ENCODE measurements at regions not wholly inside any gene's neighbourhood (a gene's known extent, or its start where the extent isn't known, plus 50 kb on each side); places are given as distances from the start of the nearest gene placed in this dataset.
A peak's percentile ranks its signal among the peaks of the same experiment; 100 is the strongest.

DNA sequence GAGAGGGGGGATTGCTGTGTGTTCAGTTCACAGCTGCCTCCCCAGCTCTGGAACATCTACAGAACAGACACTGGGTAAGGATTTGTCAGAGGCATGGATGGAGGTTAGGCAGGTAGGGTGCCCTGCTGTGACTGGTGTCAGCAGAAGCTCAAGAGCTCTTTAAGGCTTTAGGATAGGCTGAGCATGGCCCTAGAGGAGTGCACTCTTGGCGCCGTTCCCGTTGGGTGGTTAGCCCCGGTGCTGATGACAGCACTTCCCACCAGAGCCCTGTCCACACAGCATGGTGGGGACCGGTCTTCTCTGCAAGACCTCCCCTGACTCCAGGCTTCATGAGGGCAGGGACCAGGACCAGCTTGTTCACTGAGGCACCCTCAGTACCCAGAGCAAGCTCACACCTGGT is 262.0 kb downstream of the BMP7 start:
- H3K27me3 Mint-ChIP-seq (ENCODE audit: unreplicated experiment): peaks cover 3% of the 10 kb centered on the region
- DNase-seq: no peak

DNA sequence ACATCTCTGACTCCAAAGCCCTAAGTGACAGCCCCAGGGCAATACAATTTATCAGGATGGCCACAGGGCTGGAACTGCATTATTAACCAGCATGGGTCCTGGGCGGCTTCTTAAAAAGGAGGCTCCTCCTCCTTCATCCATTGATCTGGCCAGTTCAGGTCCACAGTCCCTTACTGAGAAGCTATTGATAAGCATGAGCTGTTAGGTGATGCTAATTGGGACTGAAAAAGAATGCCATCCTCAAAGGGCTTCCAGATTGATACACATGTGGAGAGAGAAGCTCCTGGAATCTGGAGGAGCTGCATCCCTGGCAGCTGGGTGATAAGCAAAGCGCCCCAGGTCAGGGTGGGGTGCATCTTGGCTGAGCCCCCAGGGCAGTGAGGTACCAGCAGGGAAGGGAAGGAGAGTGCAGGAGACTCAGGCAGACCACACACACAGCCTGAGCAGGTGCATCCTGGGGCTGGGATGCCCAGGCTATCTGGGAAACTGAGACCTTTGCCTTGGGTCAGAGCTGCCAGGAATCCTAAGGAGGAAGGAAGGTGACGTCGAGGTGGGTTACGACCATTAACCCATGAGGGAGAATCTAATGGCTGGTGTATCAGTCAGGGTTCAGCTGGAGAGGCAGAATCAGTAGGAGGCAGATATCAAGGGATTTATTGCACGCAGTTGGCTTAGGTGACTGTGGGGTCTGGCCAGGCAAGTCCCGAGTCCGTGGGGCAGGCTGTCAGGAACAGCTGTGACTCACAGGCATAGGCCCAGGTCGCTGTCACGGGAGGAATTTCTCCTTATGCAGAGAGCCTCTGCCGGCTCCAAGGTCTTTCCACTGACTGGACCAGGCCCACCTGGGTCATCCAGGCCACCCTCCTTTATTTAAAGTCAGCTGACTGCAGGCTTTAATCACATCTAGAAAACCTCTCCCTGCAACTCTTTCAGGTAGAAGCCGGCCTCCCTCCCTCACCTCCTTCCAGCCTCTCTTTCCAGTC is 261.2 kb downstream of the BMP7 start:
- TF ChIP-seq, protein P1, sequence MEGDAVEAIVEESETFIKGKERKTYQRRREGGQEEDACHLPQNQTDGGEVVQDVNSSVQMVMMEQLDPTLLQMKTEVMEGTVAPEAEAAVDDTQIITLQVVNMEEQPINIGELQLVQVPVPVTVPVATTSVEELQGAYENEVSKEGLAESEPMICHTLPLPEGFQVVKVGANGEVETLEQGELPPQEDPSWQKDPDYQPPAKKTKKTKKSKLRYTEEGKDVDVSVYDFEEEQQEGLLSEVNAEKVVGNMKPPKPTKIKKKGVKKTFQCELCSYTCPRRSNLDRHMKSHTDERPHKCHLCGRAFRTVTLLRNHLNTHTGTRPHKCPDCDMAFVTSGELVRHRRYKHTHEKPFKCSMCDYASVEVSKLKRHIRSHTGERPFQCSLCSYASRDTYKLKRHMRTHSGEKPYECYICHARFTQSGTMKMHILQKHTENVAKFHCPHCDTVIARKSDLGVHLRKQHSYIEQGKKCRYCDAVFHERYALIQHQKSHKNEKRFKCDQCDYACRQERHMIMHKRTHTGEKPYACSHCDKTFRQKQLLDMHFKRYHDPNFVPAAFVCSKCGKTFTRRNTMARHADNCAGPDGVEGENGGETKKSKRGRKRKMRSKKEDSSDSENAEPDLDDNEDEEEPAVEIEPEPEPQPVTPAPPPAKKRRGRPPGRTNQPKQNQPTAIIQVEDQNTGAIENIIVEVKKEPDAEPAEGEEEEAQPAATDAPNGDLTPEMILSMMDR (IDR thresholded peaks at IDR 0.05; ENCODE audit: partially characterized antibody, unreplicated experiment): no peak
- DNase-seq: no peak
- H3K36me3 Mint-ChIP-seq (ENCODE audit: unreplicated experiment): peaks cover under 1% of the 10 kb centered on the region
- peaks cover 3% of the 10 kb centered on the region for H3K27me3 Mint-ChIP-seq (ENCODE audit: unreplicated experiment)
- H3K27ac Mint-ChIP-seq (ENCODE audit: unreplicated experiment): no peak overlapping the region
- H3K4me1 Mint-ChIP-seq (ENCODE audit: low read depth, unreplicated experiment): peaks cover 18% of the 10 kb centered on the region
- no peaks in the 10 kb centered on the region for H3K9me3 Mint-ChIP-seq (ENCODE audit: unreplicated experiment)
- H3K4me3 Mint-ChIP-seq (ENCODE audit: unreplicated experiment): no peak overlapping the region

More for the DNA sequence above, 262.0 kb downstream of the BMP7 start:
- Mint-ChIP-seq H3K36me3 (ENCODE audit: unreplicated experiment) (peaks cover 6% of the 10 kb centered on the region), H3K4me3 (ENCODE audit: unreplicated experiment) (no peak overlapping the region), H3K4me1 (ENCODE audit: low read depth, unreplicated experiment) (peaks cover 18% of the 10 kb centered on the region), H3K27ac (ENCODE audit: unreplicated experiment) (no peak overlapping the region), H3K9me3 (ENCODE audit: unreplicated experiment) (no peaks in the 10 kb centered on the region)
- TF ChIP-seq, protein P1 (IDR thresholded peaks at IDR 0.05; ENCODE audit: partially characterized antibody, unreplicated experiment): no peak

DNA sequence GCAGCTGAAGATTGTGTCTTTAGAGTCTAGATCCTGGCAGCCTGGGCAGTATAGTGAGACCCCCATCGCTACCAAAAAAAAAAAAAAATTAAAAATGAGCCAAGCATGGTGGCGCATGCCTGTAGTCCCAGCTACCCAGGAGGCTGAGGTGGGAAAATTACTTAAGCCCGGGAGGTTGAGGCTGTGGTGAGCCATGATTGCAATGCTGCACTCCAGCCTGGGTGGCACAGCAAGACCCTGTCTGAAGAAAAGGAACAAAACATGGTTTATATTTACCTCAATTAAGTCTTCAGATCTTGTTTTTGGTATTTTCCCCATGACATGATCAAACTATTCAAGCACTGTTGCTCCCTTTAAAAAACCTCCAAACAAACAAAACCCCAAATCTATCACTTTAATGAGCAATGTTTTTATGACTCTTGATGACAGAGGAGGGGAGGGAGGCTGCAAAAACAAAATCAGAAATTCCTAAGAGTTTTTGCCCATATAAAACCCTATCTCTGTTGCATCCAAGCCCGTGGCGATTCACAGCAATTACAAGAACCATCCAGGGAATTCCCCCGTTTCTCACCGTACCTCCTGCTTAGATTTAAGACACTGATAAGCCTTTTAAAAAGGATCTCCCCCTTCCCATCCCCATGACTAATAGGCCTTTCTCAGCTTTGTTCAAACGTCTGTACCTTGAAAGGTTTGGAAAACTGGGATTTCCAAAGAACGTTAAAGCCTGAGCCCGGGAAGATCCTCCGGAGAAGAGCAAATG is 259.9 kb downstream of the BMP7 start:
- DNase-seq: no peak
- peak overlapping the region; percentile 23 for H3K27ac Mint-ChIP-seq (ENCODE audit: unreplicated experiment)
- H3K4me1 Mint-ChIP-seq (ENCODE audit: low read depth, unreplicated experiment): peaks cover 18% of the 10 kb centered on the region
- peak overlapping the region; percentile 5 for H3K4me3 Mint-ChIP-seq (ENCODE audit: unreplicated experiment)
- no peaks in the 10 kb centered on the region for H3K36me3 Mint-ChIP-seq (ENCODE audit: unreplicated experiment)
- H3K27me3 Mint-ChIP-seq (ENCODE audit: unreplicated experiment): peaks cover 3% of the 10 kb centered on the region
- TF ChIP-seq, protein P1 (IDR thresholded peaks at IDR 0.05; ENCODE audit: partially characterized antibody, unreplicated experiment): no peak
- H3K9me3 Mint-ChIP-seq (ENCODE audit: unreplicated experiment): no peaks in the 10 kb centered on the region

DNA sequence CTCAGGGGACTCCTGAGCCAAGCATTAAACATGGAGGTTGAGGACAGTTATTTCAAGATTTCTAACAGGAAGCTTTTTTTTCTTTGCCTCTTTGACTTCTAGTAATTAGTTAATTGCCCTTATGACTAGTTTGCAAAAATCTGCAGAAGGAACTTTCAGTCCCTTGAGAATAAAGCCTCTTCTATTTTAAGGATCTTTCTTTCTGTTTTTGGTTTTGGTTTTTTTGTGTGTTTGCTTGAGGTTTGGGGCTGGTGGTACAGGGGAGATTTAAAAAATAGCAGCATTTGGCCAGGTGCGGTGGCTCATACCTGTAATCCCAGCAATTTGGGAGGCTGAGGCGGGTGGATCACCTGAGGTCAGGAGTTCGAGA is 259.3 kb downstream of the BMP7 start:
- Mint-ChIP-seq H3K9me3 (ENCODE audit: unreplicated experiment) (no peaks in the 10 kb centered on the region), H3K4me3 (ENCODE audit: unreplicated experiment) (peak overlapping the region; percentile 27), H3K36me3 (ENCODE audit: unreplicated experiment) (no peaks in the 10 kb centered on the region), H3K27me3 (ENCODE audit: unreplicated experiment) (peaks cover 3% of the 10 kb centered on the region), H3K4me1 (ENCODE audit: low read depth, unreplicated experiment) (peaks cover 18% of the 10 kb centered on the region), H3K27ac (ENCODE audit: unreplicated experiment) (peak overlapping the region; percentile 23)
- TF ChIP-seq, protein P1 (IDR thresholded peaks at IDR 0.05; ENCODE audit: partially characterized antibody, unreplicated experiment): no peak
- no peak for DNase-seq

Measured in glutamatergic neuron (in vitro differentiated cells).